ENCODE measurements at regions not wholly inside any gene's neighbourhood (a gene's known extent, or its start where the extent isn't known, plus 50 kb on each side); places are given as distances from the start of the nearest gene placed in this dataset.

DNA sequence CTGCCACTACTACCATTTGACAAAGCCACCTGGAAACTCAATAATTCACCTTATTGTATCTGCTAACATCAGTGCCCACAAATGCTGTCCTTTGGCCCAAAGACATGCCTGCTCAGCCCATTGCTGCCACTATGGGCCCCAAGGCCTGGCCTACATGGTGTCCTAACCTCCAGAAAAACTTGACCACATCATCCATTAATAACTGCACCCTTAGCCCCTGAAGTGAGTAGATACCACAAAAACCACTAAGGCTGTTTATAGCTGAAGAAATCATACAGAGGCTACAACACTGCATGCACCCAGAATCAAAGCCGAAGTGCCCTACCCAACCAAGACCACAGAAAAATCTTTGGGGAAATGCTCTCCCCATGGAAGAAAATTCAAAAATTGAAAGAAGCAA is 932.8 kb upstream of the SLITRK6 start:
- no peak overlapping the region for H3K4me3 ChIP-seq (ENCODE audit: low read depth, low read length)
- no peak for DNase-seq (ENCODE audit: low read depth)
- TF ChIP-seq, protein P1, sequence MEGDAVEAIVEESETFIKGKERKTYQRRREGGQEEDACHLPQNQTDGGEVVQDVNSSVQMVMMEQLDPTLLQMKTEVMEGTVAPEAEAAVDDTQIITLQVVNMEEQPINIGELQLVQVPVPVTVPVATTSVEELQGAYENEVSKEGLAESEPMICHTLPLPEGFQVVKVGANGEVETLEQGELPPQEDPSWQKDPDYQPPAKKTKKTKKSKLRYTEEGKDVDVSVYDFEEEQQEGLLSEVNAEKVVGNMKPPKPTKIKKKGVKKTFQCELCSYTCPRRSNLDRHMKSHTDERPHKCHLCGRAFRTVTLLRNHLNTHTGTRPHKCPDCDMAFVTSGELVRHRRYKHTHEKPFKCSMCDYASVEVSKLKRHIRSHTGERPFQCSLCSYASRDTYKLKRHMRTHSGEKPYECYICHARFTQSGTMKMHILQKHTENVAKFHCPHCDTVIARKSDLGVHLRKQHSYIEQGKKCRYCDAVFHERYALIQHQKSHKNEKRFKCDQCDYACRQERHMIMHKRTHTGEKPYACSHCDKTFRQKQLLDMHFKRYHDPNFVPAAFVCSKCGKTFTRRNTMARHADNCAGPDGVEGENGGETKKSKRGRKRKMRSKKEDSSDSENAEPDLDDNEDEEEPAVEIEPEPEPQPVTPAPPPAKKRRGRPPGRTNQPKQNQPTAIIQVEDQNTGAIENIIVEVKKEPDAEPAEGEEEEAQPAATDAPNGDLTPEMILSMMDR (IDR thresholded peaks at IDR 0.05; ENCODE audit: low read depth, low read length, missing control alignments): no peak

GRCh38 chr13:86737334-86737932 is 933.7 kb upstream of the SLITRK5 start:
- no peak overlapping the region for H3K4me3 ChIP-seq (ENCODE audit: low read depth, low read length)
- no peak for DNase-seq (ENCODE audit: low read depth)
- TF ChIP-seq, protein P1 (IDR thresholded peaks at IDR 0.05; ENCODE audit: low read depth, low read length, missing control alignments): no peak

GRCh38 chr13:86741762-86742285 is 929.3 kb upstream of the SLITRK5 start:
- no peak overlapping the region for H3K4me3 ChIP-seq (ENCODE audit: low read depth, low read length)
- no peak for DNase-seq (ENCODE audit: low read depth)
- TF ChIP-seq, protein P1 (IDR thresholded peaks at IDR 0.05; ENCODE audit: low read depth, low read length, missing control alignments): no peak

DNA sequence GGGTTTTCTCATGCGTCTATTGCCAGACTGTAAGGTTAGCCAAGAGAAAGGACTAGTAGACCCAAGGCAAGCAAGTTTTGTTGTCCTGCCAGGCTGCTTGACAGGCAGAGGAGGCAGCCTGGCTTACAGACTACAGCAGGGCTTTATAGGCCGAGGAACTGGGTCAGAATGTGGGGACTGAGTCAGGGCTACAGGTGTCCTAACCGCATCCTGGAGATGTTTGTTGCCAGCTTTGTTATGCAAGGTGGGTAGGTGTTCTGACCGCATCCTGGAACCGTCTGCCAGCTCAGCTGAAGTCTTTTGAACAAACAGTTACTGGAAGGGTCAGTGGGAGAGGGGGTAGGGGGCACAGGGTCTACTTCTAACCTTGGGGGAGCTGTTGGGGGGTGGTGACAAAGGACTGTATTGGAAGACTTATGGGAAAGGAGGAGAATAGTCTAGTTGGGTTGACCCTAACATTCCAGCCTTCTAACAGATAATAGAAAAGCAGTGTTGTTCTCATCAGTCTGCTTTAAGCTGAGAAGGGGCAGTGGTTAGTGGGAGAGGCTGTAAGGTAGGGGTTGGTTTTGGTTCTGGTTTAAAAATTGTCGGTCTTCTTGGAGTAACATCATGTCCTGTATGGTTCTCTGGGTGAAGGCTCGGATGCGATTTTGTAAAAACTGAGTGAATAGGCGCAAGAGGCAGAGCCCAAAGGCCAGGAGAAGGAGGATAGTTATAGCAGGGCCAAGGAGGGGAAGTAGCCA is 913.8 kb upstream of the SLITRK5 start:
- no peak for DNase-seq (ENCODE audit: low read depth)

GRCh38 chr13:86758116-86758515 is 913.1 kb upstream of the SLITRK5 start:
- TF ChIP-seq, protein P1 (IDR thresholded peaks at IDR 0.05; ENCODE audit: low read depth, low read length, missing control alignments): no peak
- H3K4me3 ChIP-seq (ENCODE audit: low read depth, low read length): no peak overlapping the region
- no peak for DNase-seq (ENCODE audit: low read depth)

More for the DNA sequence above, 913.8 kb upstream of the SLITRK5 start:
- TF ChIP-seq, protein P1 (IDR thresholded peaks at IDR 0.05; ENCODE audit: low read depth, low read length, missing control alignments): no peak
- no peak overlapping the region for H3K4me3 ChIP-seq (ENCODE audit: low read depth, low read length)

GRCh38 chr13:86760620-86761019 is 910.6 kb upstream of the SLITRK5 start:
- no peak for DNase-seq (ENCODE audit: low read depth)
- no peak overlapping the region for H3K4me3 ChIP-seq (ENCODE audit: low read depth, low read length)
- TF ChIP-seq, protein P1 (IDR thresholded peaks at IDR 0.05; ENCODE audit: low read depth, low read length, missing control alignments): no peak
